NCI-H510A treated with DMSO at 0.1 percent for 48 hours (cell line): ENCODE measurements at regions not wholly inside any gene's neighbourhood (a gene's known extent, or its start where the extent isn't known, plus 50 kb on each side); places are given as distances from the start of the nearest gene placed in this dataset.

ENCODE experiments used
- DNase-seq: peaks from one replicate; lab custom pipeline; 2025; lab: John Stamatoyannopoulos, UW

DNA sequence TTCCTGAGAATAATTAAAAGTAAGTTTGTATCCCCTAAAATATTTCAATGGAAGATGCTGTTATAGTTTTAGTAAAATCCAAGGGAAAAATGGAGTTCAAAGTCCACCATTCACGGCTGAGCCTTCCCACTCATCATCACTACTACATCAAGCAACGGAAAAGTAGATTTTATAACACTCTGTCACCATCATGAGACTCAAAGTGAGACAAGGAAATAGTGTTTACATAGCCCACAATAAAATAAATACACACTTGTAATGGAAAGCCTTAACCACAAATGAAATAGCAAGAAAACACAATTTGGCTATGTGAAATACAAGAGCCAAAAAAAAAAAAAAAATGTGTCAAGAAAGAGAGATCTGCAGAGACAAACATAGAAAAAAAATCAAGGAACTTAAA, 569.9 kb upstream of the REG3G start:
- no peak for DNase-seq

DNA sequence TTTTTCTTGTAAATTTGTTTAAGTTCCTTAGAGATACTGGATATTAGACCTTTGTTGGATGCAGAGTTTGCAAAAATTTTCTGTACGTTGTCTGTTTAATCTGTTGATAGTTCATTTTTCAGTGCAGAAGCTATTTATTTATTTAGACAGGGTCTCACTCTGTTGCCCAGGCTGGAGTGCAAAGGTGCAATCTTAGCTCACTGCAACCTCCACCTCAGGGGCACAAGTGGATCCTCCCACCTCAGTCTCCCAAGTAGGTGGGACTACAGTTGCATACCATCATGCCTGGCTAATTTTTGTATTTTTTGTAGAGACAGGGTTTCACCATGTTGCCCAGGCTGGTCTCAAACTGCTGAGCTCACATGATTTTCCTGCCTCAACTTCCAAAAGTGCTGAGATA, 568.2 kb upstream of the REG3G start:
- DNase-seq: no peak

DNA sequence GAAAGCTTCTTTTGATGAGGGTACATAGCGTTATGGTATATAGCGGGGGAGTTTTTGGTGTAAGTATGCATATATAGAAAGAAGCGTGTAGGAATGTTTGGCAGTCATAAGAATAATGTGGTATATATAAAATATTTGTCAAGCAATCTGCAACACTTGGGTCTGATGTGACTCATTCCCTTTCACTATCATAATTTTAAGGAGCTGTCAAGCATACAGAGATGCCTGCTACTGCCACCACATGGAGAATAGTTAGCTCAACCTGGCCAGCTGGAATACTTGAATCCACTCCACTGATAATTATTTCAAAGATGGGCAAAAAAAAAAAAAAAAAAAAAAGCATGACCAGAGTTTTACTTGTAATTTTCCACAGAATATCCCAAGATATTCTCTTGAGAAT, 559.8 kb upstream of the REG3G start:
- DNase-seq: no peak

DNA sequence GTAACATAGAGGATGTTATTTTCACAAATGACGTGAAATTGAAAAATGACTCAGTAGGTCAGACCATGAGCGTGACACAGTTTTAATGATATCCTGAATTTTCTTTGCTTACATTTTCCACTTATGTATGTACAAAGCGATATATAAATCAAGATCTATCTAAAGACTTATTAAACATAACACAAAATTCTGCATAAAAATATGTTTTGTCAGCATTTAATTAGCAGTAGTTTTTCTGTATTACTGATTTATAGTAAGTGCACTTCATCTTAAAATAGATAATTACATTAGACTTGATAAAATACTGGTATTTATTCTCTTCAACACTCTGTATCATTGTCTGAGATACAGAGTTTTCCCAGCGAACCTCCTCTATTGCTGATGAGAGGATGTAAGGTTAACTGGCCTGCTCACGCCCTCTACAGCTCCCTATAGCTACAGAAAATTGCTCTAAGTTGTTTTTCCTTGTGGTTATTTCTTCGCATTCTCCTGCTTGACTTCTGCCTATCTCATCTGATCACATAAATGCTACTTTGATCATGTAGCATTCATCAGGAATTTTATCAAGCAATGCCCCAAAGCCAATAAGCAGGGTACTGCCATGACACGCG, 548.8 kb upstream of the REG3G start:
- DNase-seq: no peak

DNA sequence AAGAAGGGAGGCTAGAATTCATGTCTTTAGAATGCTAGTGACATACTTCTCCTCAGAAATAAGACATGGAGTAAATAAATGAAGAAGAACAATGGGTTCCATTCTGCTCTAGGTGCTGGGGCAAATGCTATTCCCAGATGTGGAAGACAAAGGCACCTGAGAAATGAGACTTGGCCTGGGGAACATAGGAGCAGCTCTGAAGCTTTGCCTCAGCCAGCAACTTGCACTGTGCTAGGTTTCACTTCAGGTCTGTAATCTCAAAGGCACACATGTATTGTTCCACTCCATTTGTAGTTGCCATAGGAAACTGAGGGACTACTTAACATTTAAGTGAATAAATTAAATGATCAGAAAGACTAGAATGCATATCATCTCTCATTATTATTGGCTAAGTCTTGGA, 538.9 kb upstream of the REG3G start:
- DNase-seq: no peak

DNA sequence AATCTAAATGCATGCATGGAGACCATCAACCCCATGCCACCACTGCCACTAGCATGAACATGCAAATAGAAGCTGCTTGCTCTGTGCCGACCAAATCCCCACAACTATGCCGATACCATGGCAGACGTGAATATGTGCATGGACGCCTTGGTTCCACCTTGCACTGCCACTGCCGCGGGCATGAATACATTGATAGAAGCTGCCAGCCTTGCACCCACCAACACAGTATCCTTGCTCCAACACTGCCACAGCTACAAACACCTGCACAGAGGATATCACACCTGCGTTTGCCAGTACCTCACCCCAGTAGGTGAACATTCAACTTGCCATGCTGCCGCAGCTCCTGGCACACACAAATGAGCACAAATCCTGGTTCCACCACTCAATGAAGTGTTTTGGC, 527.4 kb upstream of the REG3G start:
- no peak for DNase-seq

DNA sequence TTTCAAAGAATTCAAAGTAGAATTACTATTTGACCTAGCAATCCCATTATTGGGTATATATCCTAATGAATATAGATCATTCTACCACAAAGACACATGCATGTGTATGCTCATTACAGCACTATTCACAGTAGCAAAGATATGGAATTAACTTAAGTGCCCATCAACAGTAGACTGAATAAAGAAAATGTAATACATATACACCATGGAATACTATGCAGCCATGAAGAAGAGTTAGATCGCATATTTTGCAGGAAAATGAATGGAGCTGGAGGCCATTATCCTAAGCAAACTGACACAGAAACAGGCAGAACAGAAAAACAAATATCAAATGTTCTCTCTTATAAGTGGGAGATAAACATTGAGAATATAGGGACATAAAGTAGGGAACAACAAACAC, 519.2 kb upstream of the REG3G start:
- no peak for DNase-seq

DNA sequence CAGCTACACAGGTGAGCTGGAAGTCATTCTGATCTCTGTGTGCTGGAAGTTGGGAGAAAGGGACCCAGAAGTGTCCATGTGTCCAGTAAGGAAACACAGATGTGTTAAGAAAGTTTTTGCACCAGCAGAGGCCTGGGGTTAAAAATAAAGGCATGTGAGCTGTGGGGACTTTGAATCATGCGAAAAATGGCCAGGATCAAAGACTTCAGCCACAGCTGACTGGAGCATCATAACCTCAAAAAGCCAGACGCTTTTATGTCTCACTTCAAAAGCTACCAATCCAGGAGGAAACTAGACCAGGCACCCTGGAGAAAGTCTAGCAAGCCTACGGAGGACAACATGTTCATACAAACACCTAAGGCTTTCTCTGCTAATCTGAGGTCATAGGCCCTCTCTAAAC, 503.6 kb upstream of the REG3G start:
- DNase-seq: no peak

DNA sequence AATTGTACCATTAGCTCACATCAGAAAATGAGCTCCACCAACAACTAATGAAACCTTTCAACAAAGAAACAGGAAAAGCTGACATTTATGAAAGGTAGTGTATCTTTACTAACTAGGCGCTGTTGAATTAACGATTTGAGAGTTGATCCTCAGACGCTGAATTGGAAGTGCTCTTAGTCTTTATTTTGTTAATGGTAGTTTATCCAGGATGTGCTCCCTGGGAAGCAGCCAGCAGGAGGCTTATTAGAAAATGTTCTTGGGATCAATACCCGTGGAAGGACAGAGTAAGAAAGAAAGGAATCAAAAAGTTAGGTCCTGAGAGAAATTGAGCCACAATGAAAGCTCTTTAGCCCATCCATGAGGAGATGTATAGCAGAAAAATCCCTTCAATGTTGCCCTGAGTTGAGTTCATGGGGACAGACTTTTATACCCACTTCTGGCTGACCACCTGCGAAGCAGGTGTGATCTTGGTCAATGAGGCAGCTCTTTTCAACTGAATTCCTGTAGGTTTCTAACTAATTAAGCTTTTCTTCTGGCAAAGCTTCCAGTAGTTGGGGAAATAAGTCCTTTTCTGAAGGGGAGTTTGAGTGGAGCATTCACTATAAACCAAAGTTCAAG, 492.6 kb upstream of the REG3G start:
- peak; percentile 43 for DNase-seq

DNA sequence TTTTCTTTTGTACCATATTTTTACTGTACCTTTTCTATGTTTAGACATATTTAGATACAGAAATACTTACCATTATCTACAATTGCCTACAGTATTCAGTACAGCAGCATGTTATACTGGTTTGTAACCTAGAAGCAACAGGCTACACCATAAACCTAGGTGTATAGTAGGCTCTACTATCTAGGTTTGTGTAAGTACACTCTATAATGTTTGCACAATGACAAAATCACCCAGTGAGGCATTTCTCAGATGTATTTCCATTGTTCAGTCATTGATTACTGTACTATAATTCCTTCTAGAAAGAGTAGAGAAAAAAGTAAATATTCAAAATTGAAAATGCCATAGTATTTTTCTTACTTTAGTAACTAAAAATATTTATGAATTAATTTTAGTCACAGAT, 490.1 kb upstream of the REG3G start:
- no peak for DNase-seq

DNA sequence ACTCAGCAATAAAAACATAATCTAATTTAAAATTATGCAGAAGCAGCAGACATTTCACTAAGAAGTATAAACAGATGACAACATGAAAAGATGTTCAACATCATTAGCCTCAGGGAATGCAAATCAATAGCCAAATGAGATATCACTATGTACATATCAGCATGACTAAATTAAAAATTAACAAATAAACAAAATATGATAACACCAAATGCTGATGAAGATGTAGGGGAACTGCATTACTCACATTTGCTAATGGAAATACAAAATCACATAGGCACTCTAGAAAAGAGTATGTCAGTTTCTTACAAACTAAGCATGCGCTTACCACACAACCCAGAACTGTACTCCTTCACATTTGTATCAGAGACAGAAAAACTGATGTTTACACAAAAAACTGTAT, 487.2 kb upstream of the REG3G start:
- DNase-seq: no peak

DNA sequence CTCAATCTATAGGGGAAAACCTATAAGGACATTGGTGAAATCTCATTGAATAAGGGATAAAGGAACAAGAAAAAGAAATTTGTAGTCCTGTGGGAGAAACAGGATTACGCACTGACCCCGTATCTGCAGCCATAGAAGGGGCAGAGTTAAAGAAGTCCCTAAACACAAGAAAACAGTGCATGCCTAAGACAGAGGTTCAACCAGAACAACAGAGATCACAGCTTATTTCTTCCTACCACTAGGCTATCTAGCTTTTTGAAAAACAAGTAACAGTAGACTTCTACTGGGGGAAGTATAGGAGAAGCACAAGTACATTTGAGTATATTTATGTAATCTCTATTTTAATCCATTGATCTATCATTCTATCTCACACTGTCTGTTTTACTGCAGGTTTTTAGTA, 485.2 kb upstream of the REG3G start:
- DNase-seq: no peak

DNA sequence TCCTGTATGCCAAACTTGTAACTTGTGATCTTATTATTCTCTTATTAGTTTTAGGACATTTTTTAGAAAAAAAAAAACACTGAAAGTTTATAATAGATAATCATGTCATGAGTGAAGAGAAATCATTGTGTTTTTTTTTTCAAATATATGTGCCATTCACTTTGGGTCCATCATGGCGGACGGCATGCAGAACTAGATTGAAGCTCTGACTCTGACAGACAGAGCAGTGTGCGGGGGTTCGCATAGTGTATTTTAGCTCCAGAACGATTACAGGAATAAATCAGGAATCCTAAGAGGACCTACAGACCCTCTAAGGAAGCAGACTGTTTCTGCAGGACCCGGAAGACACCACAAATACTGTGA, 484.4 kb upstream of the REG3G start:
- DNase-seq: no peak

DNA sequence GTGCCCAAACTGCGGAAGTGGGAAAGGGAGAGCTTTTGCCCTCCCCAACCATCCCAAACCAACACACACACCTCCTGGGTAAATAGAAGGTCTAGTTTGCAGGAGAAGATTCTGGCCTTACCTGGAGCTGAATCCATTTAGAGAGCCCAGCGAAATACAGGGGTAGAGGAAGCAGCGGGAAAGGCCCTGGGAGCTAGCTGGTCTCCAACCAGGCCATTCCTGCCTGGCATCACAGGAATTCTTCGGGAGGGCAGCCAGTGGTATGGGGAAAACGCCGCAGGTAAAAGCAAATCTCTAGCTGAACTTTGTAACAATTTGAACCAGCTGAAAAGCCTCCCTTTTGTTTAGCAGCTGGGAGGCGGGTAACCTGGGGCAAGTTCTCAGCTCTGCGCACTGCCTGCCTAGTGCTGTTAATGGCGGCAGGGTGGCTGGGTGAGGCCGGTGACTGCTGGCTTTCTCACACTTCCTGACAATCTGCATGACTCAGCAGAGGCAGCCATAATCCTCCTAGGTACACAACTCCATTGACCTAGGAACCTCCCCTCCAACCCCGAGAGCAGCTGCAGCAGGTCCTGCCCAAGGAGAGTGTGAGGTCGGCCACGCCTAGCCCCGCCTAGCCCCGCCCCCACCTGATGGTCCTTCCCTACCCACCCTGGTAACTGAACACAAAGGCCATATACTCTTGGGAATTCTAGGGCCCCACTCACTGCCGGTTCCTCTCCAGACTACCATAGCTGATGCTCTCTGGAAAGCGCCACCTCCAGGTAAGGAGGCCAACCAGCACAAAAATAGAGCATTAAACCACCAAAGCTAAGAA, 483.8 kb upstream of the REG3G start:
- peak; percentile 25 for DNase-seq

DNA sequence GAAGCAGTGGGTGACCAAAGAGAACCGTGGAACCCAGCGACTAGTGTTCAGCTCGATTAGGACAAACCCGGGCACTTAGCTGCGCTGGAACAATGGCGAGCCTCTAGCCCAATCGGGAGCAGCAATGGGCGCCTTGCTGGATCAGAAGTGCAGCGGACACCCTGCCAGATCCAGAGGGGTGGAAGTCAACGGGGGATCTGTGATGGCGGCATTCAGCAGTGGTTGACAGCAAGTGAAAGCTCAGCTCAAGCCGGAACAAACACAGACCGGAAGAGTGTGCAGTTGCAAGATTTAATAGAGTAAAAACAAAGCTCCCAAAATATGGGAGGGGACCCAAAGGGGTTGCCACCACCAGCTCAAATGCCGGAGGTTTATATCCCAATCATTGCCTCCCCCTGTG, 478.7 kb upstream of the REG3G start:
- no peak for DNase-seq

DNA sequence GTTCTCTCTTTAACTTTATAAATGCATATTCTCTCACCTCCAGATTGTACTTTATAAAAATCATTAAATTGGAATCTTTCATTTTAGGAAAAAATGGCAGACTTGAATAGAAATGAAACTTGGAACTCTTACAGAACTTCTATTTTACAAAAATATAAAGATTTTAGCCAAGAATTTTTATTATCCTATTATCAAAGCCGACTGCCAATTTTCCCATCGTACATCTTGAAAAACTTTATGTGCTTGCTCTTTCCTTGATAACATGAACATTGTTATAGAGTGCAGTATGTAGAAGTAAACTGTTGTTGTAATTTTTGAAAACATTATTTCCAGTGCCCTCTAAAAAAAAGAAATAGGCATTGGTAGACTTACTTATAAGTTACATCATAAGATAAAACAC, 475.7 kb upstream of the REG3G start:
- DNase-seq: no peak

DNA sequence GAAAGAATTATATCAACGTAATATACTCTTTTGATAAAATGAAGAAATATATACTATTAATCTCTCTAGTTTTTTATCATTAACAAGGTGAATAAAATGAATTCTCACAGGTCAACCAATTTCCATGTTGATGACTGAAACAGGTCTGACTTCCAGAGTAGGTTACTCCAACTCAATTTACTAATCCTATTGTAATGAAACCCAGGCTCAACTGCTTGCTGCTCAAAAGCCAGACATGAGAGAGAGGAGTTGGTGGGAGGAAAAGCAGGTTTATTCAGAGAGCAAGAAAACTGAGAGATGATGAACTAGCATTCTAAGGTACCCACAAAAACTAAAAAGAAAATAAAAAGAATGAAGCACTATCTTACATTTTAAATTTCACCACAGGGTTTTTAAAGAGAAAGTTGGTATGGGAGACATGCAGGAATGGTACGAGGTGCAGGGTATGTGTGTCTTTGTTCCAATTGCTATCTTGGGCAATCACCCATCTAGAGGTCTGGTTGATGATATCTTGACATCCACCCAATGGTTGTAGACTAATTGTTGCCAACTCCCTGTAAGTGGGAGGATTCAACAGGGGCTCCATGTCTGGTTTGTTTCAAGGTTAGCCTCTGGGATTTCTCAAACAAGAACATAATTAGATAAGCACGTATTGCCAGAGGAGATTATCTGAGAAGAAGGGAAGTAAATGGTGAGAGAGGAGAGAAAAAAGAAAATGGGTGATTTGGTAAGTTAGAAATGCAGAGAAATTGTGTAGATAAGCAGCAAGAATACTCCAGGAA, 471.4 kb upstream of the REG3G start:
- DNase-seq: no peak

DNA sequence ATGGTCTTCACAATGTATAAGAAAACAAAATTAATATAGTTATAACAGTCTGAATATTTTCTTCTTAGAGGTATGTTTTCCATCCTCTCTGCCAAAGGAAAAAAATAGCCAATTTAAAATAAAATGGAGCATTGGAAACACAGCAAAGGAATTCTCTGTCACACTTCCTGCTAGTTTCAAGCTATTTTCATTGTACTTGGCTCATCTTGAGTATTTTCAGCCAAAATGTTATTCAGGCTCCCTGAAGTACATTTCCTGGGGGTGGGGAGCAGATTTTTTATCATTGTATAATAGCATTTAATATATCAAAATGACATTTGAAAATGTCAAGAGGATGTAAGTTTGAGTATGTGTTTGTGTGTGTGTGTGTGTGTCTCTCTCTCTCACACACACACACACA, 463.6 kb upstream of the REG3G start:
- DNase-seq: no peak

DNA sequence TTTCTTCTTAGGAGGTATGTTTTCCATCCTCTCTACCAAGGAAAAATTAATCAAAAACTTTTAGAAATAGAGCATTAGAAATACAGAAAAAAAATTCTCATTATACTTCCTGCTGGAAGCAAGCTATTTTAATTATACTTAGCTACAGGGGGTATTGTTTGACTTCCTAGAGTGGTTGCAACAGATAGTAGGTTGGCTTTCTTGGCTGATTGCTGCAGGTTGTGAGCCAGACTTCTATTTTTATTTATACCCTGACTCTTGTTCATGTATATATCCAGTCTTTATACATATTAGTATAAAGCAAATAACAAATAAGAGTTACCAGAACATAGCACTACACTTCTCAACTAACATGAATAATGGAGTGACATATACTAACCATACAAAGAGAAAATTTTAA, 460.8 kb upstream of the REG3G start:
- no peak for DNase-seq

DNA sequence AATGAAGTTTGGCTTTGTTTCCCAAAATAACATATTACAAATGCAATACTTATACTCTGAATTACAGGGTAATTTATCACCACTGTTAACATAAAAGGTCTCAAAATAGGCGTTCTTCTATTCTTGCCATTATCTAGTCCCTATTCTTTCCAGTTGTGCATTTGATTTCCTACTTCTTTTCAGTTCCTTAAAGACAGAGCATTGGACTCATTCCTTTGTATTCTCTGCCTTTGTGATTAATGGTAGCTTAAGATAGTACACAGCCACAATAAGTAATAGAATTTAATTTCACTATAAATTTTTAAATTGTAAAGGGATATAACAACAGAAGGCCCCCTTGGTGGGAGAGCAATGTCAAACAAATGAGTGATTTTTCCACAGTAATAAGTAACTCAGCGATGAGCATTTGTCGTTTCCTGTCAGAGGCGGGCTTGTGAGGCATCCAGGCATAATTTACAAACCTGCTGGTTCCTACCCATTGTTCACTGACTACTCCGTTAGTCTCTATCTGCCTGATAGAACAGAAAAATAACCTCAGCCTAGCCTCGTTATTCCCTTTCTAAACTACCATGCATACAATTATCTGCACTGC, 456.6 kb upstream of the REG3G start:
- DNase-seq: no peak

DNA sequence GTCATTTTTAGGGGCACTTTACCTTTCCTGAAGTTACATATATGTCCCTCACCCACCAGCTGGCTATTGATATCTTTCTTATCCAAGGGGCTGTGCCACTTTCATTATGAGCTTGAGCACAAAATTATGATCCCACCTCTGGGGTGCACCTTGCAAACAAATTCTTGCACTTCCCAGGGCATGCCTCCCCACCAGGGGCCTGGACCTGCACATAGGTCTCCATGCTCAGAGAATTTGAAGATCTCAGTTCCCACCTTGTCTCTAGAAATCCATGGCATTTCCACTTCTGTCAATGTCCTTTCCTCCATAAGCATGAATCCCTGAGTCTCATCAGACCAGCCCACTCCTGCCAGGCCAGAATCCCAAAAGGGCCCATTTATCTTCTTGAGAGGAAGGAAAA, 449.1 kb upstream of the REG3G start:
- no peak for DNase-seq

DNA sequence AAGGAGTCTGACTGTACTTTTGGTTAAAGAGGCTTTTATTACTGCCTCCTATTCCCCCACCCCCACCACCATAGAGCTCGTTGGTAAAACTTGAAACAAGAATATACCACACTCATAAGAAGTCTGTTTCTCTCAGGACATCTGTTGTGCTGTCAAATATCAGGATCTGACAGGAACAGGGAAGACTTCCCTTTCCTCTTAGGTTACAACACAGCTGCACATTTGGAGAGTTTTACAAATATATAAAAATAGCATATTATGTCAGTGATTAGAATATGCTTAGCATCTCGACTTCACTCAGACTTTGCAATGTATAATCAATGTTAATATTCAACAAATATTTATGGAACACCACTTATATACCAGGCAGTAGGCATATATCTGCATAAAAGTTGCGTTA, 439.6 kb upstream of the REG3G start:
- no peak for DNase-seq

DNA sequence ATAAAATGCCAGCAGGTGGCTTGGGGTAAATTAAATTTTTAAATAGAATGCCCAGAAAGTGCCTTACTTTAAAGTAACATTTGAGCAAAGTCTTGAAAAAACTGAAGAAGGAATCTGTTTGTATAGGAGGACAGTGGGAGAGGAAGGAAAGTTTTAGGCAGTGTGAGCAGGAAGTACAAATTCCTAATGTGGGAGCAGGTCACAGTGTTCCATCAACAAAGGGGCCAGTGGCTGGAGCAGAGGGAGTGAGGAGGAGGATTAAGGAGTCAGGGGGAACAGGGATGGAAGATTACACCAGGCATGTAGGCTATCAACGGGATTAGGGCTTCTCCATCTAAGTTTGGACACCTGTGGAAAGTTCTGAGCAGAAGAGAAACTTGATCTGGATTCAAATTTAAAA, 439.2 kb upstream of the REG3G start:
- no peak for DNase-seq
